SU-DHL-6 (cell line): ENCODE measurements at regions not wholly inside any gene's neighbourhood (a gene's known extent, or its start where the extent isn't known, plus 50 kb on each side); places are given as distances from the start of the nearest gene placed in this dataset.

Experiments
- H2AFZ ChIP-seq: fragments of 200-600 bp; sonication (generic); 2 replicates; pipeline ENCODE4 v1.6.1; 2014; ENCODE audit warnings: low read depth, mild to moderate bottlenecking, moderate library complexity, mixed read lengths, antibody characterized with exemption, low read length; ENCODE audit not compliant: severe bottlenecking
- H3F3A ChIP-seq: fragments of 200-600 bp; shearing (Covaris generic); 2 replicates; pipeline ENCODE4 v1.6.0; 2016; ENCODE audit warnings: antibody characterized with exemption, mild to moderate bottlenecking; ENCODE audit not compliant: insufficient read depth
- H3K27ac ChIP-seq: fragments of 200-600 bp; sonication (generic); 2 replicates; pipeline ENCODE4 v1.5.1; 2016; ENCODE audit warnings: low read depth, mild to moderate bottlenecking, low read length, moderate library complexity, mixed read lengths
- H3K27me3 ChIP-seq: fragments of 200-600 bp; sonication (generic), shearing (Covaris generic); 2 replicates; pipeline ENCODE4 v1.6.0; 2014; ENCODE audit warnings: mild to moderate bottlenecking, low read length
- H3K36me3 ChIP-seq: fragments of 200-600 bp; sonication (generic); 2 replicates; pipeline ENCODE4 v1.6.1; 2014; ENCODE audit warnings: mild to moderate bottlenecking, low read length, mixed read lengths
- H3K4me2 ChIP-seq: fragments of 300-600, 200-600 bp; shearing (Covaris generic), sonication (generic); 2 replicates; pipeline ENCODE4 v1.6.0; 2014; ENCODE audit warnings: low read length, low read depth, mild to moderate bottlenecking; ENCODE audit not compliant: poor library complexity, severe bottlenecking
- H3K4me3 ChIP-seq: fragments of 200-600 bp; sonication (generic); 2 replicates; pipeline ENCODE4 v1.5.1; 2014; ENCODE audit warnings: antibody characterized with exemption, low read length, mild to moderate bottlenecking, mixed read lengths; ENCODE audit not compliant: insufficient read depth, poor library complexity, severe bottlenecking
- H3K79me2 ChIP-seq: fragments of 200-600 bp; sonication (generic); 2 replicates; pipeline ENCODE4 v1.6.1; 2014; ENCODE audit warnings: mild to moderate bottlenecking, low read length, moderate library complexity; ENCODE audit not compliant: insufficient read depth
- H3K9ac ChIP-seq: fragments of 200-600 bp; sonication (generic); 2 replicates; pipeline ENCODE4 v1.7.0; 2014; ENCODE audit warnings: mild to moderate bottlenecking, low read length
- H3K9me2 ChIP-seq: fragments of 200-600 bp; sonication (generic); replicated peaks from 2 replicates; pipeline ENCODE4 v1.6.1; 2014; ENCODE audit warnings: low read length; ENCODE audit not compliant: insufficient read depth
- H3K9me3 ChIP-seq: fragments of 200-600 bp; sonication (generic); 2 replicates; pipeline ENCODE4 v1.6.1; 2014; ENCODE audit warnings: low read length, mixed read lengths; ENCODE audit not compliant: insufficient read depth
- H4K20me1 ChIP-seq: fragments of 200-600 bp; sonication (generic); 2 replicates; pipeline ENCODE4 v1.6.1; 2014; ENCODE audit warnings: low read depth, mild to moderate bottlenecking, antibody characterized with exemption, low read length, moderate library complexity, mixed read lengths
- CTCF ChIP-seq: fragments of 200-600 bp; sonication (generic); IDR thresholded peaks from one replicate; pipeline ENCODE4 v1.5.1; 2017; ENCODE audit warnings: antibody characterized with exemption, mild to moderate bottlenecking, low read length, moderate library complexity; ENCODE audit not compliant: insufficient read depth, poor library complexity, severe bottlenecking
- EZH2phosphoT487 ChIP-seq: fragments of 200-600 bp; sonication (generic), shearing (Covaris generic); conservative IDR thresholded peaks from 2 replicates; pipeline ENCODE4 v1.6.1; 2018; ENCODE audit warnings: mild to moderate bottlenecking, antibody characterized with exemption, low read length, moderate library complexity, mixed read lengths

GRCh38 chr22:22720201-22720723 is 75.8 kb downstream of the GGTLC2 start:
- Histone ChIP-seq H3K4me2 (peak overlapping the region; percentile 64), H3K9me2 (no peaks in the 10 kb centered on the region), H3F3A (peaks cover 3% of the 10 kb centered on the region; the same call in 1 of the 2 replicates), H3K79me2 (no peaks in the 10 kb centered on the region), H4K20me1 (no peaks in the 10 kb centered on the region), H3K27ac (peak overlapping the region; percentile 84), H3K27me3 (no peaks in the 10 kb centered on the region), H2AFZ (peak overlapping the region; percentile 88), H3K36me3 (no peaks in the 10 kb centered on the region), H3K9ac (peak overlapping the region; percentile 54), H3K4me3 (peak overlapping the region; percentile 30), H3K9me3 (no peaks in the 10 kb centered on the region)
- TF ChIP-seq CTCF (peak; percentile 100), EZH2phosphoT487 (no peak)

- Histone ChIP-seq H3K9me3 (no peaks in the 10 kb centered on the region), H3K27ac (peak overlapping the region; percentile 84), H3K36me3 (no peaks in the 10 kb centered on the region), H3K9me2 (no peaks in the 10 kb centered on the region), H3K9ac (peak overlapping the region; percentile 54), H3K4me3 (peak overlapping the region; percentile 30), H3K4me2 (peak overlapping the region; percentile 64), H3K27me3 (no peaks in the 10 kb centered on the region), H3F3A (peaks cover 3% of the 10 kb centered on the region; the same call in 1 of the 2 replicates), H4K20me1 (no peaks in the 10 kb centered on the region), H2AFZ (peak overlapping the region; percentile 88), H3K79me2 (no peaks in the 10 kb centered on the region)
- no peak for TF ChIP-seq CTCF
- no peak for TF ChIP-seq EZH2phosphoT487
These were observed 76.4 kb downstream of the GGTLC2 start for GRCh38 chr22:22720724-22721261.

GRCh38 chr22:22721681-22722354 is 77.4 kb downstream of the GGTLC2 start:
- Histone ChIP-seq H3K27ac (no peak overlapping the region), H4K20me1 (no peaks in the 10 kb centered on the region)

More at GRCh38 chr22:22721681-22722354, 77.4 kb downstream of the GGTLC2 start:
- H3K4me2 ChIP-seq = no peak overlapping the region
- no peaks in the 10 kb centered on the region for H3K9me3 ChIP-seq
- peak overlapping the region; percentile 54; the same call in 1 of the 2 replicates for H3K9ac ChIP-seq
- H3K27me3 ChIP-seq = no peaks in the 10 kb centered on the region
- H3K36me3 ChIP-seq = no peaks in the 10 kb centered on the region
- H2AFZ ChIP-seq = no peak overlapping the region
- H3K4me3 ChIP-seq = no peak overlapping the region
- TF ChIP-seq CTCF (no peak), EZH2phosphoT487 (no peak)
- H3K79me2 ChIP-seq = no peaks in the 10 kb centered on the region
- peaks cover 3% of the 10 kb centered on the region; the same call in 1 of the 2 replicates for H3F3A ChIP-seq
- H3K9me2 ChIP-seq = no peaks in the 10 kb centered on the region
